ENCODE measurements at regions not wholly inside any gene's neighbourhood (a gene's known extent, or its start where the extent isn't known, plus 50 kb on each side); places are given as distances from the start of the nearest gene placed in this dataset.

- TF ChIP-seq CTCF (IDR thresholded peaks at IDR 0.05) (no peak), POLR2A (IDR thresholded peaks at IDR 0.05) (no peak)
Measured at GRCh38 chr2:219722276-219722879, 94.9 kb downstream of the SLC4A3 start.

Data from thyroid gland (tissue), 4 donors.